Glomerular visceral epithelial cell (primary cell): ENCODE measurements at regions not wholly inside any gene's neighbourhood (a gene's known extent, or its start where the extent isn't known, plus 50 kb on each side); places are given as distances from the start of the nearest gene placed in this dataset.
A peak's percentile ranks its signal among the peaks of the same experiment; 100 is the strongest.

ENCODE experiments used
- DNase-seq: peaks from one replicate; pipeline ENCODE4 v3.0.0-alpha.2; 2016; ENCODE audit errors: extremely low spot score

DNA sequence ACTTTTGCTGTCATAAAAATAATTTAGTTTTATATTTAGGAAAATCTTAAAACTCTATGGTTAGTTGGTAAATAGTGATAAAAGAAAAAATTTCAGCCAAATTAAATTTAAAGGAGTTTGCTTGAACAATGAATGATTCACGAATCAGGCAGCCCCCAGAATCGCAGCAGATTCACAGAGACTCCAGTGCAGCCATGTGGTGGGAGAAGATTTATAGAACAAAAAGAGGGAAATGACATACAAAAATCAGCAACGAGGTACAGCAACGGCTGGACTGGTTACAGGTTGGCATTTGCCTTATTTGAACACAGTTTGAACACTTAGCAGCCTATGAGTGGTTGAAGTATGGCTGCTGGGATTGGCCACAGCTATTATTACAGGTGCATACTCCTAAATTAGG lies 96.4 kb upstream of the MYCBP2 start:
- no peak for DNase-seq

DNA sequence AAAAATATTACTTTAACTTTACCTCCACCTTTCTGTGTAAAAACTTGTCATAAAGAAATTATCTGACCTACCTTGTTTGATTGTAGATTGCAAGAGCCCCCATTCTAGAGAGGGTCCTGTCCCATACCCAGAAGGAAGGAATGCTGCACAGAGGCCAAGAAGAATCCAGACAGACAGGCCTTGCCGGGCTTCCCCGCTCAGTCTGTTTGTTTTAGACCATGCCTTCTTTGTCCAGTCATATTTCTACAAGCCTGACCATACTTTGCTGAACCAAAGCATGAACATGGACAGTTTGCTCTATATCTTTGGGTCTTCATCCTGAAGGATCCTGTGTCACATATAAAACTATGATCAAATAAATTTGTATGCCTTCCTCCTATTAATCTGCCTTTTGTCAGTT lies 95.8 kb upstream of the MYCBP2 start:
- no peak for DNase-seq

DNA sequence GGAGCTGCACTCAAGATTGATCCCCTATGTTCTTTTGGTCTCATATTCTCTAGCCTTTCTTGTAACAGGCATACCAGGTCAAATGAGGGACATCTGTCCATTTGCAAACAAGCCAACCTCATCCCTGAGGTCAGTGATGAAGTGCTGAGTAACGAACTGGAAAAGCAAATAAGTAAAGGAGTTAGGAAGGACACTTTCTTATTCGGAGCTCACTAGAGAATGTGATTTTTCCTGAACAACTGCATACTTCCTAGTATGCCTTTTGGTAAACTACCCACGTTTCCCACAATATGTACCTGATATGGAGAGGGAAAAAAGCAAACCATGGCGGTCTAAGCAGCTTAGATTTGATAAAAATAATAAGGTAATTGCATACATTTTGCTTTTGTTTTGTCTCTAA lies 91.0 kb upstream of the MYCBP2 start:
- no peak for DNase-seq

DNA sequence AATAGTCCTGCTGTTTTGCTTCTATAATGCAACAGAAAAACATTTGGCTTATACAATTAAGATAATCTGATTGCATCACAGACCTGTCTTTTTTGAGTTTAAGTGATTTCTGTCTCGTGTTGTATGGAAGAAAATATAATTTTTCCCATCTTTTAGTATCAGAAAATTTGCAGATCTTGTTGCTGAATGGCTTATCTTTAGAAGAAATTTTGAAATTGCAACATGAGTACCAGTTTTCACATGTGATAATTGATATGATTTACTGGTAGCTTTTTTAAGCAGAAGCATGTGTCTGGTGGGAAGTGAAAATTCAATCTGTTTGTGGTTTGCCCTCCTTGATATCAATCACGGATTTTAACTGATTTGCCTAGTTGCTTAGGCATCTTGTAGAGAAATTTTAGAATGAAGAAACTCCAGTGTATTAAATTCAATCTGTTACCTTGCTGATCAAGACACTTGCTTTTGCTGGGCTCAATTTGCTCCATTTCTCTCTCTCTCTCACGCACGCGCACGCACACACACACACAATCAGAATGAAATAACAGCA lies 89.8 kb upstream of the MYCBP2 start:
- no peak for DNase-seq

DNA sequence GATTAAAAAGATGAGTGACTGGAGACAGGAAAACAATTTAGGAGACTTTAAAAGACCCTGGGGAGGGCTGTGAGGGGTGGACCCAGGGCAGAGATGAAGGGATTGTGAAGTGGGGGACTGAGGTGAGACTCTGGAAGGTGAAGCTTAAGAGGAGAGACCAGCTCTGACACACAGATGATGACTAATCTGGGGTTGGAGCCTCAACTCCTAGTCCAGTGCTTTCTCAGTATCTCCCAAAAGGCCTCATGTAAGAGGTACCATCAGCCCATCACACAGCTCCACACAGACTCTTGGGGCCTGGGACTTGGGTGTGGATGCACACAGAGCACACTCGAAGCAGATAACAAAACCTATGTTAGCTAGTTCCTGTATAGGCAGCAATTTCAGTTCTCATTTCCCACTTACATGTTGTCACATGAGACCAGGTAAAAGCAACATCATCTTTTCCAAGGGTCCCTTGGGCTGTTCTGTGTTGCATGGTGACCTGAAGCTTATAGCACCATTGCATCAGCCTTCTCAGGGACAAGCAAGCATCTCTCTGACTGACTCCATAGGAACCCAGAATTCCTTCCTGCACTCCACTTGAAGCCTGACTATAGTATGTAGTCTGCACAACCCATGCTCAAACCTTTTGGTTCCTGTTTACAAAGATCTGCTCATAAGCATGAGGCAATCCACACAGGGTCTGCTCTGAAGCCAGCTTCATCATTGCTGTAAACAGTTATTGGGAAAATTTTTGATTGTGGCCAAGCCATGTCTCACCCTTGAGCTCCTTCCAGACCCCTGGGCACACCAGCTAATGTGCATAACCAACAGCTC lies 88.6 kb upstream of the MYCBP2 start:
- DNase-seq = no peak

DNA sequence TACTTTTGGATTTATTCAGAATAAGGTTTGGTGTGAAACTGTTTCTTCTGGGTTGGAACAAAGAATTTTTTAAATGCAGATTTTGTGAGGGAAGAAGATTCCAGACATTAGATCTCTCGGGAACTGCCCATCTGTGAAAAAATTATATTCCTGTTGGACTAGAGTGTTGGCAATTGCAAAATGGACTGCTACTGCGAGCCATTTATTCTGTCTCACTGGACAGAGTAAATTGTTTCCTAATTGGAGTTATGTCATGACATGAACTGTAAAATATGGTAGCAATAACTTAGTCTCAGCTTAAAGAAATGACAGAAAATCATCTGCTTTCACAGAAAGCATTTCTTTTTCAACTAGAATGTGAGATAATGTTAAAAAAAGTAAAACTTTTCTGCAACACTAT lies 86.0 kb upstream of the MYCBP2 start:
- no peak for DNase-seq

DNA sequence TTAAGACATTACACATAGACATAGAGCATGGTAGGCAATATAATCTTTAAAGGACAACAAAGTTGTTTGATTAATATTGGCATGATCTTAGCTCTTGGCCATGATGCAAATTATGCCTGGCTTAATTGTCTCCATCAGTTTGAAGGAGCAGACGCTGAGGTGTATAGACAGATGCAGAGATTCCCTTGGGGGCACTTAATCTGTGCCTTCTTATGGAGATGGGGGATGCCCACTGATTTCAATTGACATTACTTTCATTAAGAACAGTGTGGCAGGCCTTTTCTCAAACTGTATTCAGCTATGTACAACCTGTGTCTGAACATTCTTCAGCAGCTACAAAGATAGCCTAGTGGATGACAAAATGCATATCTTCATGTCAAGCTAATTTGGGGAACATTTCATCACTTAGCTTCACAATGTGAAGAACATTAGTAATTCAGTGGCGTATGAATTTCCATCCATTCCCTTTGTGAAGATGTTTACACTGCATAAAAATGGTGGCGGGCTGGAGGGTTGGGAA lies 85.3 kb upstream of the MYCBP2 start:
- DNase-seq = no peak

DNA sequence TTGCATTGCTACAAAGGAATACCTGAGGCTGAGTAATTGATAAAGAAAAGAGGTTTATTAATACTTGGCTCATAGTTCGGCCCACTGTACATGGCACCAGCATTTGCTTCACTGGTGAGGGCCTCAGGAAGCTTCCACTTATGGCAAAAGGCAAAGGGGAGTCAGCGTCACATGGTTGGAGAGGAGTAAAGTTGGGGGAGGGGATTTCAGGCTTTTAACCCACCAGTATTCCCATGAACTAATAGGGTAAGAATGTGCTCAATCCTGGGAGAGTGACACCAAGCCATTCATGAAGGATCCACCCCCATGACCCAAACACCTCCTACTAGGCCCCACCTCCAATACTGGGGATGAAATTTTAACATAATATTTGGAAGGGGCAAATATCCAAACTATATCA lies 82.5 kb upstream of the MYCBP2 start:
- DNase-seq = no peak

DNA sequence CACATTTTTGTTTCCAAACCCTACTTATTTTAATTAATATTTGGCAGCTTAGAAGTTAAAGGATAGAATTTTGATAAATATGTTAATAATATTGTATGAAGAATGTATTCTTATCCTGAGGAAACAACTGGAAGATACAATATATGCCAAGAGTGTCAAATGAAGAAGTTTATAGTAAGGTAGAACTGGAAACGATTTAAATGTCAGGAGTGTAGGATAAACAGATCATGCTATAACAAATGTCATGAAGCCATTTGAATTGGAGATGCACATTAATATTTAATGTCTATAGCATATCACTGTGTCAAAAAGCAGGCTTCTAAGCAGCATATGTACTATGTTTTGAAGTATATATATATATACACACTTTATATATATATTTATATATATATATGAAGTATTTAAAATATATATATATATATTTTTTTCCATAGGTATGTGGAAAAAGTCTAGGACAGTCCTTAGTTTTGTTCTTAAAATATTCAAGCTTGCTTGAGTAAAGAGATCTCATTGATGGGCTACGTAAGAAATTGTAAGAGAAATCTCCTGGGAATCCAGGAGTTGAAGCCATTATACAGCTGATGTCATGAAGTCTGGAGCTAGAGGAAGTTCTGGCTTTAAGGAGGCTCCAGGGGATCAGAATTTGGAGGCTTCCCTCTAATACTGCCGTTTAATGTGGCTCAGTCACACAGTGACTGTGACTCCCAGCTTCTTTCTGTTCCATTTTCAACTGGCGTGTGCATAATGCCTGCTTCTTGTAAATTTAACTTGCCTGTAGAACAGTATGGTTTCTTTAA lies 79.9 kb upstream of the MYCBP2 start:
- no peak for DNase-seq

DNA sequence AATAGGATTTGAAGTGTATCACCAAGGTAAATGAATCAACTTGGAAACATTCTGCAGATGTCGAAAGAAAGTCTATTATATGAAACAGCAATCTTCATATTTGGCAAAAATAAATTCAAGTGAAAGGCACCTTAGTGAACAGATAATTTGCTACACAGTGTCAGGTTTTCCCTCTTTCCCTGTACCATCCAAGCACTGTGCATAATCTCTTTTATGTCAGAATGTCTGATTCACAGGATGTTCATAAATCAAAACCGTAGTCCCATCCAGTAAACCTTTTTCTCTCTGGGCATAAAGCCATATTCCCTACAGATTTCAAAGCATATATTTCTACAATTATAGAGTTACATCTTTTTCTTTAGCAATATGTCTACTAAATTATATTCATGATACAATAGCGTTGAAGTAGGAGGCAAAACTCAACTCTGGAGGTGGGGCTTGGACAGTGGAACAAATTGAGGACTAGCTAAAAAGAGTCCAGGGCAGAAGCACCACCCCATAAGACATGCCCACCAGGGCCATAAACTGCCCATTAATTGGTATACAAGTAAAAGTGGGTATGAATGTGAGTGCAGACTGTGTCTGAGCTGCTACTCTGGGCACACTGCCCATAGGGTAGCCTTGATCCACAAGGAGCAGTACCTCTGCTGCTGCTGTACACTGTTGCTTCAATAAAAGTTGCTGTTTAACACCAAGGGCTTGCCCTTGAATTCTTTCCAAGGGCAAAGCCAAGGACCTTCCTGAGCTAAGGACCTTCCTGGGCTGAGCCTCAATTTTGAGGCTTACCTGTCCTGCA lies 72.1 kb upstream of the MYCBP2 start:
- no peak for DNase-seq

DNA sequence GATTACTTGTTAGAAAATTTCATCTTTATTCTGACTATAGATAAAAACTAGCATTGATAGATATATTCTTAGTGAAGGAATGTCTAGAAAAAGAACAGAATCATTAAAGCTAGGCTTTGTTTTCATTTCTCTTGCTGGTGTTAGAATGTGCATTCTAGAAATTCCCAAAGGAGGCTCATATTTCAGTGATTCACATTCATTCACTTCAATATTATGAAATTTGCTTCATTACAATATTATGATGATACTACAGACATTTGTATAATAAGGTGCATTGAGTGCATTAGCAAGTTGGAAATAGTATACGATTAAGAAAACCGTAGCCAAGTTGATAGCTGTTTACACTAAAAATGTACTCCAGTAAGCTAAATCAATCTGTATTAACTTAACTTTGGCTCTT lies 70.7 kb upstream of the MYCBP2 start:
- DNase-seq = no peak

DNA sequence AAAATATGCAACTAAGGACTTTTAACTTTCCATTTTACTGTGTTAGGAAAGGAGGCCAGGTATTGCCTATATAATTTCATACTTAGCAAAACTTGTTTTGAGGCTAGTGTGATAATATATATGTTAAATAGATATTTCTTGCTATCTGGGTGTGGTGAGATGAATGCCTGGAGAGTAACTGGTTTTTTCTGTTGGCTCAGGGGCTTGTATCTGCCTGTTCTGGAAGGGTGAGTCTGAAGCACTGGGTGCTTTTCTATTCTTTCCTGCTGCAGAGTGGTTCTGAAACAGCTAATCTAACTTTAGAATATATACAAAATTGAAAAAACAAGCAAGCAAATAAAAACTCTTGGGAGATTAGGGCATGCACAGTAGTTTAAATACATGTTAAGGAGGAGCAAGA lies 64.6 kb upstream of the MYCBP2 start:
- no peak for DNase-seq

DNA sequence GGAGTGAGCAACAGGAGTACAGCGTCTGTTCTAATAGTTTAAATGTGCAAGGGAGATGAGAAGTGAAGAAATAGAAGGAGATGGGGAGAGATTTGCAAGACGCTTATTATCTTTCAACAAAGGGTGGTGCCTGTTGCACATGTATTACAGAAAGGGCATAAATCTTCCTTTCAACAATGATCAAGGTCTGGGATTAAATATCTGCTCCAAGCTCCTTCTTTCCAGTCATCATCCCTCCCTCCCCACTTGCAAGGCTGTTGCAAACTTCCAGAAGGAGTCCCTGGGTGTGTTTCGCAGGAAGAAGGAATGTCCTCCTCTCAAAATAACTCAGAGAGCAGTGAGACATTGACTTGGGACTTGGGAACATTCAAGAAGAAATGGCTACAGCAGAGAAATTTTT lies 63.5 kb upstream of the MYCBP2 start:
- no peak for DNase-seq

DNA sequence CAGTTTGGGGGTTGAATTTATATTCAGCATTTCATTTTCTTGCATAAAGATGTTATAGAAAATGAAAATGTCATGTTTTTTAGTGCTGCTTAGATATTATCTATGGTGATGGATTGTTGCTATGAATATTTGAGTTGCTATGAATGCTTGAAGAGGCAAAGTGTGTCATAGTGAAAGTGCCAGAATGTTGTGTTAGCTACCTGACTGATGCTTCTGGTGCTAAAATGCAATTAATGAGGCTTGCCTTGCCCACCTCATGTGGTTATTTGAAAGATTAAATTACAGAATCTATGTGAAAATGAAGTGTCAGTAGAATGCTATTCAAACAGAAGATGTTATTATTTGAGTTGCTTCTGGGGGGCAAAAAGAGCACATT lies 62.7 kb upstream of the MYCBP2 start:
- no peak for DNase-seq

DNA sequence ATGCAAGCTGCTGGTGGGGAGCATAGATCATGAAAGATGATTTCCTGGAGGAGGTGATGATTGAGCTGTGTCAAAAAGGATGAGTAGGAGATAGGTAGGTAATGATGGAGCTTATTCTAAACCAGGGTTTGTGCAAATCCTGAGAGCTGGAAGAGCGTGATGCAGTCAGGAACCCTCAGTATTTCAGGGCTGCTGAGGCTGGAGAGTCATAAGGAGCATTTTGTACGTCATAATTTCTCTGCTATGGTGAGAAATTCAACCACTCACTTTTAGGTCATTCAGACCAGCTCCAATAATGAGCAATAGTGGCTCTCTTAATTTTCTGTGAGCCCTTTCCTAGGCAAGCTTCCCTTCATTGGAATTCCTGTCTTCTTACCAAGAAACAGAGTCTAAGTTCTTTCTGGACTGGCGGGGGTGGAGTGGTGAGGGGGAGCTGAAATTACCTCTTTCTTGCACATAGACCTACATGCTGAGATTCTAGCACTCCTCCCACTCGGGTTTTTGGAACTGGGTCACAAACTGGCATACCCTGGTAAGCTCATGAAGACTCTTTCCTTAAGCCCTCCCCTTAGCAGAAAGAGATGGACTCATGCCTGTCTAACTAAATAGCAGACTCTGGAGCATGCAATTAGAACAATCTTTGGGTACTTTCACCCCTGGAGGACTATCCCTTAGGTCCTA lies 62.2 kb upstream of the MYCBP2 start:
- no peak for DNase-seq

DNA sequence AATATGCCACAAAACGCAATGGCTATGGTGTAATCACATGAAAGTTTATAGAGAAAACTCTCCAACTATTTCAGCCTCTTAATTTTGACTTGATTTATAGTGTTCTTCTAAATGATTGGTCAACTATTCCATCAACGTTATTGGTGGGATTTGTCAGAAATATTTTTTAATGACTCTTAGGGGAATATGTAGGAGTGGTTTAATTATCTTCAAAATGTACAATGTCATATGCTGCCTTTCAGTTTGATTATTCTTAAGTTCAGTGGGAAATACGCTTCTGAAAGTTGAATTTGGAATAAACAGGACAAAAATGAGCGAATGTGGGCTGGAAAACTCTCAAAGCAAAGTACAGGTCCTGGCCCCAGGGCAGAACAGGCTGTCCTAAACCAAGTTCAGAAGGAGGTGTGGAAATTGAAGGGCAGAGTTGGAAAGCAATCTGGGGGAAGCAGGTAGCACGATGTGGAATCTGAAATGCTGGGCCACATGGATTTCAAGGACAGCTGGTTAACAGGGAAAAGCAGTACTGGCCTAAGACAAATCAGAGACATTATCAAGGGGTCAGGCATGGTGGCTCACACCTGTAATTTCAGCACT lies 60.8 kb upstream of the MYCBP2 start:
- DNase-seq = no peak

DNA sequence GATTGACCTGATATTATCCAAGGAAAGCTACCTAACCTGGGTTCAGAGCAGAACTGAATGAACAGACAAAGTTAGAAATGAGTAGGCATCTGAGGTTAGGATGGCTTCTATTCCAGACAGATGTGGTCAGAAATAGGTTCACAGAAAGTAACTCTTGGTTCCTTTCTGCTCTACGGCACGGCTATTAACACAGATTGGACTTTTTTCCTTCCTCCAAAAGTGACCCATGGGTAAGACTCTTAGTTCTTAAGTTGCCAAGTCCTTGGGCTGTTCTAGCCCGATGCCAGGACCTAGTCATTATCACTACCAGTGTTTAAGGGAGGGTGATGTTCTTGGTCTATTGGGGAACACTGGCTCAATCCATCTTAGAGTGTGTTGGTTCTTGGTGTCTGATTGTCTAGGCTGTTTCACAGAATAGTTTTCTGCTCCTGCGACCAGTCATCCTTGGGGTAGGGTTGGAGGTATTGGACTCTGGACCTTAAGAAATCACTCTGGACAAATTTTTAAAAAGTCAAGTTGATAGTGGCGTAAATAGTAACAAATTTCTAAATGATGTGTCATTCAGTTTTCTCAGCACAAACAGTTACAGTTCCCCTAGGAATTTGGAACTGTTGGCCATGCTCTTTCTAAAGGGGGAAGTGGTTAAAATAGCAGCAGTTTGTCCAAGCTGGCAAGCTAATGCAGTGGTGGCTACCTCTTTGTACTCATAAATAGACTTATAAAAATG lies 60.1 kb upstream of the MYCBP2 start:
- peak; percentile 2 for DNase-seq

DNA sequence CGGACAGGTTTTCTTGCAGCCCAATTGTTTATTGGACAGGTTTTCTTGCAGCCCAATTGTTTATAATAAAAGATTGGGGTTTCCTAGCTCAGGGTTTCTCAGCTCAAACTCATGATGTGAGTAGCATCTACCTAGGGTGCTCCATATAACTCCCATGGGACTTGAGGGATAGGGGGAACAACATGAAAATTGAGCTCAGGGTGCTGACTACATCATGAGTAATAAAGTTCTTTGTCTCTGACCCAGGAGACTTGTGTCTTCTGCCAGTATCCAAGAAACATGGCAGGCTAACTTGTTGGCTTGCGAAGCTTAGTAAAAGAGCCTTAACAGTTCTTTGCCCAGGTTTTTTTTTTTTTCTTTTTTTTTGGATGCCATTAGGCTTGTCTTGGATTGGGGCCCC lies 59.2 kb upstream of the MYCBP2 start:
- DNase-seq = no peak

DNA sequence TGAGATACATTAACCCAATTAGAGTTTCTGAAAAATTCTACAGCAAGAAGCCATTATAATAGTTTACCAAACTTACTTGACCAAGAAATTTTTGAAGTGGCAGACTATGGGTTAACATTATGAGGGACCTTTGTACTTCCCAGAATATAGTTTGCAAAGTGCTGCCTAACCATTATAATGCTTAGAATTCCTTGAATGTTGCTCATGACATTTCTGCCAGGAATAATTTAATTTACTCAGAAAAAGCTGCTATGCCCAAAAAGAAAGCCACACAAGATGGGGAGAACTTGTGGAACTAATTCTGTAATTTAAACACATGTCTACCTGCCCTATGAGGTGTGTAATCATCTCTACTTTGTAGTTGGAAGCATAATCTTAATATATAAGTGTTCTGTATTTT lies 58.1 kb upstream of the MYCBP2 start:
- DNase-seq = no peak

DNA sequence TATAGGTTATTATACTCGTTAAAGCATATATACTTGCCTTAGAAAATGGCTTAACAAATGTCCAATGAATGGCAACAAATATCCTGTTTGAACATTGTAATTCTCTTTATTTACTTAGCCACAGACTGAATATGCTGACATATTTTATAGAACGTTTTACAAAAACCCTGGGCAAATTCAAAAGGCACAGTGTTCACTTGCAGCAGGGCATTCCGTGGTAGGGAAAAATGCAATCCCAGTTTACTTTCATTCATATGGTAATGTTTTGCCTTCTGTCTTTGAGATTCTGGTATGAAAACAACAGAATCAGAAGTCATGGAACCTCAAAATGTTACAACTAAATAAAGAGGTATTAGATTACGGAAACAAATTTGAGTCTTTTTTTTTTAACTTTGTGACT lies 56.2 kb upstream of the MYCBP2 start:
- DNase-seq = no peak
